GM18508 (cell line): ENCODE measurements at regions not wholly inside any gene's neighbourhood (a gene's known extent, or its start where the extent isn't known, plus 50 kb on each side); places are given as distances from the start of the nearest gene placed in this dataset.

ENCODE experiments used
- ATAC-seq: cut with Tn5 transposase; IDR thresholded peaks from one replicate; pipeline ENCODE4 v1.9.1; 2021; ENCODE audit warnings: moderate number of reproducible peaks; ENCODE audit not compliant: insufficient read depth, unreplicated experiment

- ATAC-seq: no peak
These were observed 166.3 kb upstream of the RHOBTB1 start for GRCh38 chr10:61110188-61110844.

GRCh38 chr10:61108915-61109314 is 164.9 kb upstream of the RHOBTB1 start:
- ATAC-seq: no peak

- no peak for ATAC-seq
These were observed 156.9 kb upstream of the RHOBTB1 start for GRCh38 chr10:61100887-61101286.

- ATAC-seq: no peak
These were observed 155.8 kb upstream of the RHOBTB1 start for GRCh38 chr10:61099756-61100155.

GRCh38 chr10:61098966-61099365 is 155.0 kb upstream of the RHOBTB1 start:
- ATAC-seq: no peak

GRCh38 chr10:61097026-61097425 is 153.0 kb upstream of the RHOBTB1 start:
- no peak for ATAC-seq

GRCh38 chr10:61096056-61096455 is 152.1 kb upstream of the RHOBTB1 start:
- no peak for ATAC-seq

GRCh38 chr10:61091531-61091930 is 147.5 kb upstream of the RHOBTB1 start:
- ATAC-seq: no peak

- no peak for ATAC-seq
These were observed 145.3 kb upstream of the RHOBTB1 start for GRCh38 chr10:61089251-61089650.

GRCh38 chr10:61084493-61084892 is 140.5 kb upstream of the RHOBTB1 start:
- ATAC-seq: no peak

- no peak for ATAC-seq
These were observed 137.3 kb upstream of the RHOBTB1 start for GRCh38 chr10:61081301-61081700.

GRCh38 chr10:61078542-61079275 is 134.7 kb upstream of the RHOBTB1 start:
- no peak for ATAC-seq

GRCh38 chr10:61076572-61077114 is 132.7 kb upstream of the RHOBTB1 start:
- ATAC-seq: no peak

- no peak for ATAC-seq
These were observed 129.4 kb upstream of the RHOBTB1 start for GRCh38 chr10:61073391-61073790.

- ATAC-seq: no peak
These were observed 127.6 kb upstream of the RHOBTB1 start for GRCh38 chr10:61071580-61071979.

- ATAC-seq: no peak
These were observed 124.5 kb upstream of the RHOBTB1 start for GRCh38 chr10:61068471-61068870.

GRCh38 chr10:61067671-61068336 is 123.8 kb upstream of the RHOBTB1 start:
- no peak for ATAC-seq

- no peak for ATAC-seq
These were observed 122.8 kb upstream of the RHOBTB1 start for GRCh38 chr10:61066661-61067344.

GRCh38 chr10:61065051-61065450 is 121.1 kb upstream of the RHOBTB1 start:
- no peak for ATAC-seq

GRCh38 chr10:61064356-61064755 is 120.4 kb upstream of the RHOBTB1 start:
- no peak for ATAC-seq

GRCh38 chr10:61063901-61064300 is 119.9 kb upstream of the RHOBTB1 start:
- no peak for ATAC-seq
